H1 (cell line): ENCODE measurements at regions not wholly inside any gene's neighbourhood (a gene's known extent, or its start where the extent isn't known, plus 50 kb on each side); places are given as distances from the start of the nearest gene placed in this dataset.

Experiments
- ATF3 ChIP-seq: IDR thresholded peaks from 2 replicates; pipeline ENCODE4 v1.6.1; 2011; ENCODE audit warnings: low read depth, mild to moderate bottlenecking, low read length; ENCODE audit not compliant: insufficient read depth
- NRF1 ChIP-seq: IDR thresholded peaks from 2 replicates; pipeline ENCODE4 v1.6.1; 2011; ENCODE audit warnings: mild to moderate bottlenecking, low read depth, low read length, improper control_type of control experiment
- SIRT6 ChIP-seq: IDR thresholded peaks from one replicate; pipeline ENCODE4 v1.7.1; 2012; ENCODE audit warnings: low read length, inconsistent platforms

GRCh38 chr10:8151086-8151485, 96.6 kb downstream of the GATA3 start (continued):
- TF ChIP-seq ATF3, result no peak
- no peak for TF ChIP-seq NRF1
- no peak for TF ChIP-seq SIRT6
